ENCODE measurements at regions not wholly inside any gene's neighbourhood (a gene's known extent, or its start where the extent isn't known, plus 50 kb on each side); places are given as distances from the start of the nearest gene placed in this dataset.

GRCh38 chr11:70710601-70711000 is 312.3 kb downstream of the CTTN start:
- H3K9me3 ChIP-seq (ENCODE audit: low read depth, low read length): no peaks in the 10 kb centered on the region
- DNase-seq (ENCODE audit: insufficient read length, low spot score, missing footprints): no peak

GRCh38 chr11:70711095-70711910 is 313.0 kb downstream of the CTTN start:
- no peaks in the 10 kb centered on the region for H4K20me1 ChIP-seq (ENCODE audit: insufficient read depth, low read length)
- no peaks in the 10 kb centered on the region for H3K36me3 ChIP-seq (ENCODE audit: insufficient read depth, low read length)
- H3K4me2 ChIP-seq (ENCODE audit: insufficient read depth, low read length): no peak overlapping the region
- H3K79me2 ChIP-seq (ENCODE audit: insufficient read depth, low read length): no peaks in the 10 kb centered on the region
- no peak overlapping the region for H3K27ac ChIP-seq (ENCODE audit: low read depth, low read length)
- H3K9me3 ChIP-seq (ENCODE audit: low read depth, low read length): no peaks in the 10 kb centered on the region
- TF ChIP-seq CTCF (IDR thresholded peaks at IDR 0.05; ENCODE audit: extremely low read depth, low read depth, low read length): no peak
- peaks cover 12% of the 10 kb centered on the region for H3K27me3 ChIP-seq (ENCODE audit: insufficient read depth, low read length)
- DNase-seq (ENCODE audit: insufficient read length, low spot score, missing footprints): no peak
- no peak overlapping the region for H2AFZ ChIP-seq (ENCODE audit: low read length)
- H3K4me1 ChIP-seq (ENCODE audit: insufficient read depth, low read length): no peaks in the 10 kb centered on the region
- H3K4me3 ChIP-seq (ENCODE audit: insufficient read depth, low read length): no peak overlapping the region

More at GRCh38 chr11:70710601-70711000, 312.3 kb downstream of the CTTN start:
- H3K27ac ChIP-seq (ENCODE audit: low read depth, low read length): no peak overlapping the region
- peaks cover 10% of the 10 kb centered on the region for H3K27me3 ChIP-seq (ENCODE audit: insufficient read depth, low read length)
- H3K79me2 ChIP-seq (ENCODE audit: insufficient read depth, low read length): no peaks in the 10 kb centered on the region
- H3K4me1 ChIP-seq (ENCODE audit: insufficient read depth, low read length): no peaks in the 10 kb centered on the region
- H3K4me2 ChIP-seq (ENCODE audit: insufficient read depth, low read length): no peak overlapping the region
- H3K36me3 ChIP-seq (ENCODE audit: insufficient read depth, low read length): no peaks in the 10 kb centered on the region
- H4K20me1 ChIP-seq (ENCODE audit: insufficient read depth, low read length): no peaks in the 10 kb centered on the region
- H2AFZ ChIP-seq (ENCODE audit: low read length): no peak overlapping the region
- TF ChIP-seq CTCF (IDR thresholded peaks at IDR 0.05; ENCODE audit: extremely low read depth, low read depth, low read length): no peak
- H3K4me3 ChIP-seq (ENCODE audit: insufficient read depth, low read length): no peak overlapping the region

- DNase-seq (ENCODE audit: insufficient read length, low spot score, missing footprints): no peak
- Histone ChIP-seq H3K36me3 (ENCODE audit: insufficient read depth, low read length) (no peaks in the 10 kb centered on the region), H3K27me3 (ENCODE audit: insufficient read depth, low read length) (peaks cover 16% of the 10 kb centered on the region), H3K4me3 (ENCODE audit: insufficient read depth, low read length) (no peak overlapping the region), H3K4me1 (ENCODE audit: insufficient read depth, low read length) (no peaks in the 10 kb centered on the region), H3K79me2 (ENCODE audit: insufficient read depth, low read length) (no peaks in the 10 kb centered on the region), H3K27ac (ENCODE audit: low read depth, low read length) (no peak overlapping the region), H3K9me3 (ENCODE audit: low read depth, low read length) (no peaks in the 10 kb centered on the region), H2AFZ (ENCODE audit: low read length) (no peak overlapping the region), H3K4me2 (ENCODE audit: insufficient read depth, low read length) (no peak overlapping the region), H4K20me1 (ENCODE audit: insufficient read depth, low read length) (no peaks in the 10 kb centered on the region)
- no peak for TF ChIP-seq CTCF (IDR thresholded peaks at IDR 0.05; ENCODE audit: extremely low read depth, low read depth, low read length)
These were observed 313.5 kb downstream of the CTTN start for GRCh38 chr11:70711911-70712185.

GRCh38 chr11:70712471-70712870 is 314.1 kb downstream of the CTTN start:
- H3K79me2 ChIP-seq (ENCODE audit: insufficient read depth, low read length): no peaks in the 10 kb centered on the region
- no peak overlapping the region for H3K27ac ChIP-seq (ENCODE audit: low read depth, low read length)
- TF ChIP-seq CTCF (IDR thresholded peaks at IDR 0.05; ENCODE audit: extremely low read depth, low read depth, low read length): no peak
- H2AFZ ChIP-seq (ENCODE audit: low read length): no peak overlapping the region
- H3K36me3 ChIP-seq (ENCODE audit: insufficient read depth, low read length): no peaks in the 10 kb centered on the region
- H3K4me1 ChIP-seq (ENCODE audit: insufficient read depth, low read length): no peaks in the 10 kb centered on the region
- no peak overlapping the region for H3K4me2 ChIP-seq (ENCODE audit: insufficient read depth, low read length)
- H4K20me1 ChIP-seq (ENCODE audit: insufficient read depth, low read length): no peaks in the 10 kb centered on the region
- H3K4me3 ChIP-seq (ENCODE audit: insufficient read depth, low read length): no peak overlapping the region
- DNase-seq (ENCODE audit: insufficient read length, low spot score, missing footprints): no peak
- H3K9me3 ChIP-seq (ENCODE audit: low read depth, low read length): no peaks in the 10 kb centered on the region
- H3K27me3 ChIP-seq (ENCODE audit: insufficient read depth, low read length): peaks cover 22% of the 10 kb centered on the region

All from osteoblast (primary cell).